ENCODE measurements at regions not wholly inside any gene's neighbourhood (a gene's known extent, or its start where the extent isn't known, plus 50 kb on each side); places are given as distances from the start of the nearest gene placed in this dataset.
"Not testable (repeated sequence)": the region's sequence is repeated elsewhere in the genome, so short reads cannot be mapped to it uniquely, and the experiment has no call there.

- TF ChIP-seq CTCF, POLR2A (IDR thresholded peaks at IDR 0.05): not testable (repeated sequence)
Measured at GRCh38 chr2:89836326-89836725, 1144.9 kb downstream of the RPIA start.

All from vagina (tissue), 2 donors.